Tongue (tissue), 1 donor: ENCODE measurements at regions not wholly inside any gene's neighbourhood (a gene's known extent, or its start where the extent isn't known, plus 50 kb on each side); places are given as distances from the start of the nearest gene placed in this dataset.

Source experiments
- DNase-seq: peaks from one replicate; pipeline ENCODE4 v3.0.0-alpha.2; 2015

- peak; percentile 18 for DNase-seq
Measured at GRCh38 chr12:42961395-42961794, 371.8 kb upstream of the PRICKLE1 start.

- DNase-seq = no peak
Measured at GRCh38 chr12:42960087-42960527, 370.6 kb upstream of the PRICKLE1 start.

GRCh38 chr12:42958291-42958674 lies 368.7 kb upstream of the PRICKLE1 start:
- peak; percentile 24 for DNase-seq

- no peak for DNase-seq
Measured at GRCh38 chr12:42957561-42958290, 368.2 kb upstream of the PRICKLE1 start.

- peak; percentile 80 for DNase-seq
Measured at GRCh38 chr12:42957136-42957535, 367.6 kb upstream of the PRICKLE1 start.

- DNase-seq = no peak
Measured at GRCh38 chr12:42953021-42953420, 363.5 kb upstream of the PRICKLE1 start.

- no peak for DNase-seq
Measured at GRCh38 chr12:42946871-42947381, 357.4 kb upstream of the PRICKLE1 start.

GRCh38 chr12:42945927-42946326 lies 356.4 kb upstream of the PRICKLE1 start:
- no peak for DNase-seq

- DNase-seq = no peak
Measured at GRCh38 chr12:42944516-42944915, 355.0 kb upstream of the PRICKLE1 start.

- no peak for DNase-seq
Measured at GRCh38 chr12:42936991-42937390, 347.4 kb upstream of the PRICKLE1 start.

GRCh38 chr12:42936260-42936659 lies 346.7 kb upstream of the PRICKLE1 start:
- DNase-seq = no peak

GRCh38 chr12:42935756-42936155 lies 346.2 kb upstream of the PRICKLE1 start:
- DNase-seq = no peak

- DNase-seq = no peak
Measured at GRCh38 chr12:42935090-42935489, 345.5 kb upstream of the PRICKLE1 start.

- DNase-seq = no peak
Measured at GRCh38 chr12:42933461-42934081, 344.0 kb upstream of the PRICKLE1 start.

- DNase-seq = peak; percentile 27
Measured at GRCh38 chr12:42932936-42933335, 343.4 kb upstream of the PRICKLE1 start.

- no peak for DNase-seq
Measured at GRCh38 chr12:42926232-42926631, 336.7 kb upstream of the PRICKLE1 start.

GRCh38 chr12:42924482-42924881 lies 334.9 kb upstream of the PRICKLE1 start:
- DNase-seq = no peak

- DNase-seq = peak; percentile 39
Measured at GRCh38 chr12:42923583-42923982, 334.0 kb upstream of the PRICKLE1 start.

- DNase-seq = no peak
Measured at GRCh38 chr12:42923156-42923555, 333.6 kb upstream of the PRICKLE1 start.

GRCh38 chr12:42922505-42922850 lies 332.9 kb upstream of the PRICKLE1 start:
- DNase-seq = no peak

- no peak for DNase-seq
Measured at GRCh38 chr12:42921741-42922504, 332.4 kb upstream of the PRICKLE1 start.

GRCh38 chr12:42919691-42920090 lies 330.1 kb upstream of the PRICKLE1 start:
- DNase-seq = no peak

GRCh38 chr12:42918443-42918842 lies 328.9 kb upstream of the PRICKLE1 start:
- peak; percentile 55 for DNase-seq
